MM.1S (cell line): ENCODE measurements at regions not wholly inside any gene's neighbourhood (a gene's known extent, or its start where the extent isn't known, plus 50 kb on each side); places are given as distances from the start of the nearest gene placed in this dataset.

Experiments used
- CTCF ChIP-seq: fragments of 300-600 bp; sonication (generic); IDR thresholded peaks from 2 replicates; pipeline ENCODE4 v1.5.1; 2016; ENCODE audit warnings: antibody characterized with exemption, low read length, mixed read lengths
- EZH2 ChIP-seq: fragments of 300-600 bp; sonication (generic); optimal IDR thresholded peaks from 2 replicates; pipeline ENCODE3; 2017; ENCODE audit warnings: low read depth, mild to moderate bottlenecking, antibody characterized with exemption, low read length, mixed read lengths

GRCh38 chr3:197428952-197429351, 126.8 kb downstream of the BDH1 start:
- TF ChIP-seq CTCF (no peak), EZH2 (no peak)
